Left renal cortex interstitium (tissue), 4 donors: ENCODE measurements at regions not wholly inside any gene's neighbourhood (a gene's known extent, or its start where the extent isn't known, plus 50 kb on each side); places are given as distances from the start of the nearest gene placed in this dataset.

Source experiments
- DNase-seq, 4 donors: peaks; one replicate each; pipeline ENCODE4 v3.0.0-alpha.2; 2013; ENCODE audit warnings: low read depth in 4 of 4, low spot score in 2 of 4, missing footprints in 1 of 4

- DNase-seq: peak; percentile 6 to 34 (median 17)
These were observed 335.4 kb downstream of the MSX2 start for GRCh38 chr5:175059687-175060211.

DNA sequence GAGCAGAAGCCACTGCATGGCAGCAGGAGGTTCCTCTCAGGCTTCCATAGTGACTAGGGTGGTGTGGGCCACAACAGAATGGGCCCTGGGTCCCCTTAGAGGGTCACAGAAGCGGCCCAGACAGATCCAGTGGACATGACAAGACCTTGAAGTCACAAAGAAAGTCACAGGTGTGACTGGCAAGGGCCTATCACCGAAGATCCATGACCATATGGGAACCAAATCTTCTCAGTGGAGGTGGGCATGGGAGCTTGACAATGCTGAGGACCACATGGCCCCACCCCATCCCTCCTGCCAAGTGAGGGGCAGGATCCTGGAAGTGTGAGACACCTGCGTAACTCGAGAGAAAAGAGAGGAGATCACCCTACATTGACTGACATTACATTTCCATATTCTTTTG lies 332.4 kb downstream of the MSX2 start:
- DNase-seq: no peak

DNA sequence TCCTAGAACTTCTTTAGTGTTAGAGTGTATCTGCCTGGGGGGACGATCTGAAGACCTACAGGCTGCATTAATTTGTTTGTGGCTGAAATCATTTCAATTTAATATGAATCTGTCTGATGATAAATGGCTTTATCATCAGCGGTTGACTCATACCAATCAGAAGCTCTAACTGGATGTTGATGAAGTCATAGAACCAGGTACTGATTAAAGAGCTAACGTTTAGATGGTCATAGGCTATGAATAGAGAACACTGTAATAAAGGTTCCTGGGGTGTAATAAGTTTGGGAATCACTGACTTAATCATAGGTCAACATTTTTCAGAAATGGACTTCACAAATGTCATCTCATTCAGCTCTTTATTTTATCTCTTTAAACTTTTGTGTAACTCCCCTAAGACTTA lies 329.9 kb downstream of the MSX2 start:
- no peak for DNase-seq

- DNase-seq: no peak
These were observed 328.0 kb downstream of the MSX2 start for GRCh38 chr5:175052351-175052750.

GRCh38 chr5:175047048-175047447 lies 322.7 kb downstream of the MSX2 start:
- DNase-seq: no peak

DNA sequence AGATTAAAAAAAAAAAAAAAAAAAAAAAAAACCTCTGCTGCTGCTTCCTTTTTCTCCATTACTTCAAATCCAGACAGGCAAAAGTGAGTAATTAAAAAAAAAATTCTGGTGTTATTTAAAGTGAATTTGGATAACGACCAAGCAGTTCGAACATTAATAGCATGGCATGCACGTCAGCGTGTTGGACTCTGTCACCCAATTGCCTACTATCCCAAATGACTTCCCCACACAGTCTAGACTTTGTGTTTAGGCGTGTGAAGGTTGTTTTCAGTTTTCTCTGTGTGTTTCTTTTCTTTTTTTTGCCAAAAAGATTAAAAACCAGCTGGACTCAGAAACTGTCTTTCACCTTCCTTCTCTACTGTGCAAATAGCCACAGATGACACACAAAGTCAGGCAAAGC lies 321.4 kb downstream of the MSX2 start:
- DNase-seq: no peak

DNA sequence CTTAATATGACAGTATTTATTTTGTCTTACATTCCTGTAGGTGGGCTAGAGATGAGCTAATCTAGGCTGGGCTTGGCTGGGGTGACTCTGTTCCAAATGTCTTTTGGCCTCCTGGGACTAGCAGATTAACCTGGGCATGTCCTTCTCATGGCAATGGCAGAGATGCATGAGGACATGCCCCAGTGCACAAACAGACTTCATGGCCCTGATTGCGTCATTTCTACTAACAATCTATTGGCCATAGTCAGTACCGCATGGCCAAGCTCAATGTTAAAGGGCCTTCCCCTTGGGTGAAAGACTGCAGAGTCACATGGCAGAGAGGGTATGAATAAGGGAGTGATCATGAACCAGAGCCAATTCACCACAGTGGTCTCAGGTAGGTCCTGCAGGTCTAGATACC lies 313.4 kb downstream of the MSX2 start:
- DNase-seq: no peak

- no peak for DNase-seq
These were observed 311.6 kb downstream of the MSX2 start for GRCh38 chr5:175035882-175036533.

DNA sequence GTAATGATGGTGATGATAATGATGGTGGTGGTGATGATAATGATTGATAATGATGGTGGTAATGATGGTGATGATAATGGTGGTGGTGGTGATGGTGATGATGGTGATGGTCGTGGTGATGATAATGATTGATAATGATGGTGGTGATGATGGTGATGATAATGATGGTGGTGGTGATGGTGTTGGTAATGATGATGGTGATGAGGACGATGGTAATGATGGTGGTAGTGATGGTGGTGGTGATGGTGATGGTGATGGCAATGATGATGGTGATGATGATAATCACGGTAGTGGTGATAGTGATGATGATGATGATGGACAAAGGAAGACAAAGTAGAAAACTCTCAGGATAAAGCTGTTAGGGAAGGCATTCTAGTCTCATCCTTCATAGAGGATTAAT lies 310.5 kb downstream of the MSX2 start:
- DNase-seq: no peak

GRCh38 chr5:175032741-175033151 lies 308.4 kb downstream of the MSX2 start:
- DNase-seq: no peak

DNA sequence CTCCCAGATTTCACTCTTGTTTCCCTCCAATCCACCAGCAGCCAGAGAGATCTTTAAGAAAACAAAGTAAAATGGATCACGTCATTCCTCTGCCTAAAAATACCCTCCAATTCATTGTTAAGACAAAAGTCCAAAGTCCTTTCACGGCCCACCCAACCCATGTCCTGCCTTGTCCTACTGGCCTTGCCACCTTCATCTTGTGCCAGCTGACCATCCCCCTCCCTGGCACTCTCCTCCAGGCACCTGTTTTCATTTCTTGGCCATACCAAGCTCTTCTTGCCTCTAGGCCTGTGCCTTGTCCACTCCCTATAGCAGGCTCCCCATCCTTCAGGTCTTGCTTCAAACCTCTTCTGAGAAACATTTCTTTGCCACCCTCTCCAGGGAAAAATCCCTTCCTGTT lies 307.6 kb downstream of the MSX2 start:
- DNase-seq: no peak

DNA sequence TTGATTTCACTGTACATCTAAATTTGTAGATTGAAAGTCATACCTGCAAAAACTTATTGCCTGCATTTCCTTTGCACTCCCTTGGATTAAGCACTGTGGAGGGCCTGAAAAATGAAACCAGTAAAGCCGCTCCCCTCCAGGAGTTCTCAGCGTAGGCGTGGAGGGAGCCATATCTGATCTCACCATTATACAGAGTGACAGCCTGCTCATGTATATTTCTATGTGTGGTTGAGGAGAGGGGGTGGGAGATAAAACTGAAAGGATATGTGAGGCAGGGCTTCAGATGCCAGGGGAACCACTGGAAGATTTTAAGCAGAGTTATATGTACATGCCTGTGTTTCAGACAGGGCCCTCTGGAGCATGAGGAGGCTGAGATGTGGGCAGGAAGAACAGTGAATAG lies 303.0 kb downstream of the MSX2 start:
- DNase-seq: peak in 2 of 4 donors; percentile 5 to 6

DNA sequence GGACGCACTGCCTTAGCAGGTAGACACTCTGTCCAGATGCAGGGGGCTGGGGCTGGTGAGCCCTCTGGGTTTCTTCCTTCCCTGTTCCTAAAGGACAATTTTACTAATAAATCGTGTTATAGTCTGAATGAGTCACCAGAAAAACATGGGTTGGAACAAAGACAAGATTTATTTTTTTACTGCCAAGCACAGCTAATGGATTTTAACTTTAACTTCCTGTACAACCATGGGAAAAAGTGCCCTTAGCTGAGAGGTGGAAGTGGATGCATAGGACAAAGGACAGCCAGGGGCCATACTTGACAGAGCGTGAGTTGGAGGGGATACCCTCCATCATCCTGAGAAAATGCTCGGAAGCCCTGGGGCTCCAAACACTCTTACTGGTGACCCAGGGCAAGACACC lies 300.7 kb downstream of the MSX2 start:
- DNase-seq: no peak

DNA sequence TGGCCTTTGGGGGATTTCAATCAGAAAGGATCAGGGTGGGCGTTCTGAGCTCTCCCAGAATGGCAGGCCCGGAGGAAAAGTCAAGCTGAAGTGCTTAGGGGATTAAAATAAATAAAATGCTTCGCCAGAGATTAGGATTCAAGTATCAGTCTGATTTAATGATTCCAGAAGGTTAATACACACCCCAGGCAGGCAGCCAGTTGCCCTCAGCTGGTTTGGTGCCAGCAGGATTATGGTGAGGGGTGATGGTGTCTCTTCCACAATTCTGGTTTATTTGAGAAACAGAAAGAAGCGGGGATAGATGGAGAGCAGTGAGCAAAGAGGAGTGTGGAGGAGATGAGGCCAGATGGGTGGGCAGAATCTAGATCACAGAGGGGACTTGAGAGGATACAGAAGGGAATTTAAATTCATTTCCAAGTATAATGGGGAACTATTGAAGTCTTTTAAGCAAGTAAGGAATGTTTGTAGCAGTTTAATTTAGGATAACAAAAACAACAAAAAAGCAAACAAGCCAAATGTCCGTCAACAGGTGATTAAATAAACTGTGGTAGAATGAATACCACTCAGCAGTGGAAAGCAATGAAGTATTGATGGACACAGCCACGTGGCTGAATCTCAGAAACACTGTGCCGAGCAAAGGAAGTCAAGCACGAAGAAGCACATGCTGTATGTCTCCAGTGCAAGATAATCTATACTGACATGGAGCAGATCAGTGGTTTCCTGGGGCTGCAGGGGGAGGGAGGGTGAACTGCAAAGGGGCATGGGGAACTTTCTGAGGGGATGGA lies 297.7 kb downstream of the MSX2 start:
- no peak for DNase-seq

DNA sequence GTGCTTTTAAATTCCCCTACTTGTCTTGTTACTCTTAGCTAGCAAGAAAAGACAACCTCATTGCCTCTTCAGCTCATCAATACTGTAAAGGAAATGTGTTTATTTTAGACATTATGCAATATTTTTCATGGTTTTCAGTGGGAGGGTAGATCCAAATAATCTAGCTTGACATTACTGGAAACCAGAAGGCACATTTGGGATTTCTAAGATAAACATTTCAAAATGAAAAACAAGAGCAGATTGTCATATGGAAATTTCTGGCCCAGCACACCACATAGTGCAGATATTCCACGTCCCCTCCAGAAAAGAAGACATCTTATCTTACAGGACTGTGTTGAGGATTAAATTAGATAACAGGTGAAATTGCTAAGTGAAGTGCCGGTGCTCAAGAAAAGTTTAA lies 296.9 kb downstream of the MSX2 start:
- no peak for DNase-seq

DNA sequence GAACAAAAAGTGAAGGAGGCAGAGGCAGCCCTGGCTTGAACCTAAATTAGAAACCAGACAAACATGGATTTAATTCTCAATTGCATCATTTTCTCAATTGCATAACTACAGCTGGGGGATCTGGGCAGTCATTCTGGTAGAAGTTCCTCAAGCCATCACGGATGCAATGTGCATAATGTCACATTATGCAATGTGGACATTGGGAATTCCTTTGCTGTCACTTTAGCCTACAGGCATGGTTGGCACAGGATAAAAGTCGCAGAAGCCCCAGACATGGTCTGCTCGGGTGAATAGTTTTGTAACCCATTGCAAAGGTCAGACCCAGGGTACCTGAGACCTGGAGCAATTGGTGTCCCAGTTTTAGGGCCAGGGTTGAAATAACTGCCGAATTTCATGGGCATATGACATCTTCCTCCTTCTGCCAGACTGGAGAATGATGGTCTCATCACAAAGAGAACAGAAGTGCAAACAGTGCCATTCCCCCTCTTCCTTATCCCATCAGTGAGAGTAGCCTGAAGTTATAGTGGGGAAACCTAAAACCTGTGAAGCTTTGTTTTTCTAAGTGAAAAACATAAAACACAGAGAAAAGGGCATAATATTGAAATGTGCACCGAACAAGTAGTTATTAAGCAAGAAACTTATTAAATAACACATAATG lies 290.8 kb downstream of the MSX2 start:
- DNase-seq: no peak

- DNase-seq: no peak
These were observed 288.9 kb downstream of the MSX2 start for GRCh38 chr5:175013251-175013650.

DNA sequence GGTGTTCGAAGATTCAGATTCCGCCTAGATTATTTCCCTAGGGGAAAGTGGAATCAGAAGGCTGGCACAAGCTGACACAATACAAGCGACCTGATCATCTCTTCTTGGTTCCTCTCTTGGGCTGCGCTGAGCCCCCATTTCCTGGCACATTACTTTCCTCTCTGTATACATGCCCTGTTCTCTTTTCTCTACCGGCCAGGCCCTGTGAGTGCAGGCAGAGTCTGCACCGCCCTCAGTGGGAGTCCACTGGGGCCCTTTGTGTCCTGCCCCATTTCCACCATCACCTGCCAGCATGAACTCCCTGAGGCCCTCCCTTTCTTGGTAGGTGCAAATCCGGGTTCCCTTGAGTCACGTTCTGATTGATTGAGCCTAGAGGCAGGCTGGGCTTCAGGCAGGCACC lies 287.9 kb downstream of the MSX2 start:
- no peak for DNase-seq

- no peak for DNase-seq
These were observed 279.1 kb downstream of the MSX2 start for GRCh38 chr5:175003531-175003930.

- no peak for DNase-seq
These were observed 277.7 kb downstream of the MSX2 start for GRCh38 chr5:175001876-175002645.

GRCh38 chr5:175001311-175001710 lies 276.9 kb downstream of the MSX2 start:
- DNase-seq: no peak
